SK-N-SH (cell line): ENCODE measurements at regions not wholly inside any gene's neighbourhood (a gene's known extent, or its start where the extent isn't known, plus 50 kb on each side); places are given as distances from the start of the nearest gene placed in this dataset.
A peak's percentile ranks its signal among the peaks of the same experiment; 100 is the strongest.

Experiments
- CTCF ChIA-PET: fragments of 300-600, 350-600 bp; formaldehyde crosslinking; extraction: SDS; loops from one replicate; lab custom pipeline; 2021; lab: Yijun Ruan, JAX
- POLR2A ChIA-PET: fragments of 350-600 bp; sonication (Branson Sonifier 250); formaldehyde crosslinking; extraction: SDS; loops from one replicate; lab custom pipeline; 2020; ENCODE audit warnings: antibody characterized with exemption, inconsistent platforms; lab: Yijun Ruan, JAX
- DNase-seq: peaks from one replicate; pipeline ENCODE4 v3.0.0; 2012
- H2AFZ ChIP-seq: fragments of 200-600 bp; sonication (generic); 2 replicates; pipeline ENCODE4 v1.8.1; 2016; ENCODE audit warnings: antibody characterized with exemption, mild to moderate bottlenecking, low read depth
- H3F3A ChIP-seq: fragments of 200-600 bp; sonication (generic); replicated peaks from 2 replicates; pipeline ENCODE3; 2016; ENCODE audit warnings: antibody characterized with exemption, mild to moderate bottlenecking; ENCODE audit not compliant: insufficient read depth
- H3K27ac ChIP-seq, 2 experiments: fragments of 200-500 bp in 1 of 2; fragments of 200-600 bp in 1 of 2; sonication (Bioruptor generic) in 1 of 2; sonication (generic), shearing (Covaris generic) in 1 of 2; 2 replicates each; pipeline versions ENCODE4 v1.5.1 to v1.6.1; 2014 to 2016; ENCODE audit warnings: low read depth in 2 of 2, inconsistent platforms in 1 of 2, low read length in 1 of 2, mild to moderate bottlenecking in 1 of 2, mixed read lengths in 1 of 2
- H3K27me3 ChIP-seq: fragments of 200-600 bp; sonication (generic), shearing (Covaris generic); 2 replicates; pipeline ENCODE4 v1.6.1; 2016; ENCODE audit warnings: mixed run types; ENCODE audit not compliant: insufficient read depth
- H3K36me3 ChIP-seq, 2 experiments: fragments of 200-500 bp in 1 of 2; fragments of 200-600 bp in 1 of 2; sonication (Bioruptor generic) in 1 of 2; sonication (generic) in 1 of 2; replicated peaks in 1 of 2; 2 replicates each; pipeline versions ENCODE3 to v1.5.1; 2014 to 2016; ENCODE audit warnings: low read length in 1 of 2, mild to moderate bottlenecking in 1 of 2; ENCODE audit not compliant: insufficient read depth in 2 of 2, control insufficient read depth in 1 of 2
- H3K4me1 ChIP-seq, 2 experiments: fragments of 200-500 bp in 1 of 2; fragments of 200-600 bp in 1 of 2; sonication (Bioruptor generic) in 1 of 2; sonication (generic), shearing (Covaris generic) in 1 of 2; 2 replicates each; pipeline versions ENCODE4 v1.5.1 to v1.6.1; 2014 to 2016; ENCODE audit warnings: low read depth in 1 of 2, low read length in 1 of 2, mixed run types in 1 of 2; ENCODE audit not compliant: insufficient read depth in 2 of 2, control insufficient read depth in 1 of 2
- H3K4me2 ChIP-seq: fragments of 200-600 bp; sonication (generic), shearing (Covaris generic); 2 replicates; pipeline ENCODE4 v1.6.1; 2017; ENCODE audit warnings: mixed run types
- H3K4me3 ChIP-seq, 2 experiments: fragments of 200-500 bp in 1 of 2; fragments of 200-600 bp in 1 of 2; sonication (Bioruptor generic) in 1 of 2; sonication (generic), shearing (Covaris generic) in 1 of 2; 2 replicates each; pipeline versions ENCODE4 v1.5.1 to v1.8.1; 2014 to 2016; ENCODE audit warnings: low read depth in 2 of 2, inconsistent platforms in 1 of 2, low read length in 1 of 2, mild to moderate bottlenecking in 1 of 2, mixed read lengths in 1 of 2, moderate library complexity in 1 of 2
- H3K79me2 ChIP-seq: fragments of 200-600 bp; sonication (generic); 2 replicates; pipeline ENCODE4 v1.8.1; 2017; ENCODE audit warnings: mild to moderate bottlenecking; ENCODE audit not compliant: insufficient read depth
- H3K9ac ChIP-seq: fragments of 200-600 bp; sonication (generic); 2 replicates; pipeline ENCODE4 v1.6.1; 2017; ENCODE audit warnings: mixed run types
- H3K9me2 ChIP-seq: fragments of 200-600 bp; sonication (generic); 2 replicates; pipeline ENCODE4 v1.6.1; 2017; ENCODE audit warnings: mixed run types
- H3K9me3 ChIP-seq: fragments of 200-600 bp; sonication (generic); 2 replicates; pipeline ENCODE4 v1.6.1; 2017; ENCODE audit warnings: mixed run types, mild to moderate bottlenecking, moderate library complexity
- H4K20me1 ChIP-seq: fragments of 200-600 bp; sonication (generic); 2 replicates; pipeline ENCODE4 v1.6.1; 2017; ENCODE audit warnings: mild to moderate bottlenecking, mixed run types; ENCODE audit not compliant: insufficient read depth
- CHD2 ChIP-seq: fragments of 150-350 bp; IDR thresholded peaks from 2 replicates; pipeline ENCODE4 v1.6.1; 2018; ENCODE audit warnings: low read length; ENCODE audit not compliant: partially characterized antibody
- ELF1 ChIP-seq: IDR thresholded peaks from 2 replicates; pipeline ENCODE4 v1.4.0; 2012
- EP300 ChIP-seq, 2 experiments: IDR thresholded peaks; 2 replicates each; pipeline versions ENCODE4 v1.4.0 to v1.6.1; 2012; ENCODE audit warnings: borderline replicate concordance in 1 of 2, low read depth in 1 of 2, low read length in 1 of 2
- EZH2phosphoT487 ChIP-seq: fragments of 200-600 bp; sonication (generic); IDR thresholded peaks from 2 replicates; pipeline ENCODE4 v1.6.1; 2017; ENCODE audit warnings: low read depth, mixed run types, mild to moderate bottlenecking, antibody characterized with exemption, moderate library complexity, borderline replicate concordance
- FOXM1 ChIP-seq: IDR thresholded peaks from 2 replicates; pipeline ENCODE4 v1.4.0; 2012; ENCODE audit warnings: low read depth, mild to moderate bottlenecking
- GABPA ChIP-seq: IDR thresholded peaks from 2 replicates; pipeline ENCODE4 v1.4.0; 2012; ENCODE audit warnings: low read depth, mild to moderate bottlenecking
- IRF3 ChIP-seq: fragments of 150-350 bp; IDR thresholded peaks from 2 replicates; pipeline ENCODE4 v1.6.1; 2016; ENCODE audit warnings: mild to moderate bottlenecking, low read depth, low read length
- JUND ChIP-seq: IDR thresholded peaks from 2 replicates; pipeline ENCODE4 v1.4.0; 2012
- MAX ChIP-seq: IDR thresholded peaks from 2 replicates; pipeline ENCODE4 v1.4.0; 2012; ENCODE audit warnings: low read depth
- MEF2A ChIP-seq: IDR thresholded peaks from 2 replicates; pipeline ENCODE4 v1.4.0; 2012; ENCODE audit warnings: low read depth, borderline replicate concordance
- MXI1 ChIP-seq: IDR thresholded peaks from 2 replicates; pipeline ENCODE4 v1.6.1; 2012; ENCODE audit warnings: mild to moderate bottlenecking, low read depth, low read length, improper control_type of control experiment
- NFIC ChIP-seq: IDR thresholded peaks from 2 replicates; pipeline ENCODE4 v1.4.0; 2012; ENCODE audit warnings: borderline replicate concordance
- RAD21 ChIP-seq: IDR thresholded peaks from 2 replicates; pipeline ENCODE4 v1.6.1; 2012; ENCODE audit warnings: mild to moderate bottlenecking, low read length
- RCOR1 ChIP-seq: fragments of 150-350 bp; IDR thresholded peaks from 2 replicates; pipeline ENCODE4 v1.6.1; 2017; ENCODE audit warnings: antibody characterized with exemption, low read length
- RXRA ChIP-seq: IDR thresholded peaks from 2 replicates; pipeline ENCODE4 v1.4.0; 2012; ENCODE audit warnings: low read depth, mild to moderate bottlenecking, borderline replicate concordance
- SMC3 ChIP-seq: IDR thresholded peaks from 2 replicates; pipeline ENCODE4 v1.6.1; 2012; ENCODE audit warnings: low read depth, low read length, improper control_type of control experiment
- TAF1 ChIP-seq: IDR thresholded peaks from 2 replicates; pipeline ENCODE4 v1.6.1; 2012; ENCODE audit warnings: low read depth, mild to moderate bottlenecking, low read length, moderate library complexity, borderline replicate concordance
- TCF12 ChIP-seq: IDR thresholded peaks from 2 replicates; pipeline ENCODE4 v1.4.0; 2012
- TEAD4 ChIP-seq: IDR thresholded peaks from 2 replicates; pipeline ENCODE4 v1.4.0; 2012; ENCODE audit warnings: mild to moderate bottlenecking, borderline replicate concordance; ENCODE audit not compliant: insufficient read depth
- USF2 ChIP-seq: fragments of 150-350 bp; IDR thresholded peaks from 2 replicates; pipeline ENCODE4 v1.6.1; 2017; ENCODE audit warnings: antibody characterized with exemption, low read length, low read depth, borderline replicate concordance
- YY1 ChIP-seq: IDR thresholded peaks from 2 replicates; pipeline ENCODE4 v1.4.0; 2012; ENCODE audit warnings: low read depth, mild to moderate bottlenecking
- WGBS: methylation state at CpG from one replicate; pipeline ENCODE4 v1.1.6; 2017; ENCODE audit warnings: low lambda C conversion rate; 5-methylcytosine and 5-hydroxymethylcytosine counted together

GRCh38 chr1:113255720-113256347 is 134.5 kb upstream of the MAGI3 start (continued):
- TF ChIP-seq TEAD4 (no peak), RXRA (no peak), GABPA (no peak), MEF2A (no peak), TCF12 (no peak), YY1 (no peak)

- POLR2A ChIA-PET: no interaction called here
Measured at GRCh38 chr1:113256348-113256729, 134.0 kb upstream of the MAGI3 start.

More at GRCh38 chr1:113256348-113256729, 134.0 kb upstream of the MAGI3 start:
- no peak for DNase-seq
- Histone ChIP-seq H3F3A (no peaks in the 10 kb centered on the region), H3K36me3 (no peaks in the 10 kb centered on the region), H2AFZ (no peak overlapping the region), H3K9ac (no peak overlapping the region), H3K27me3 (no peaks in the 10 kb centered on the region), H3K4me3 (no peak overlapping the region), H3K4me2 (no peak overlapping the region), H3K27ac (peak overlapping the region in 1 of 2 experiments; percentile 6; a peak in 1 of 4 replicates), H3K9me3 (no peaks in the 10 kb centered on the region), H3K4me1 (peaks cover 0 to 7% of the 10 kb centered on the region in 2 experiments; a peak in 1 of 4 replicates), H4K20me1 (no peaks in the 10 kb centered on the region), H3K79me2 (no peaks in the 10 kb centered on the region), H3K9me2 (no peaks in the 10 kb centered on the region)
- 100% methylated on average over 2 of the region's 2 CpGs for WGBS
- TF ChIP-seq MXI1: no peak
- TF ChIP-seq EZH2phosphoT487: no peak
- no peak for TF ChIP-seq MAX
- TF ChIP-seq CHD2: no peak
- TF ChIP-seq RAD21: no peak
- TF ChIP-seq SMC3: no peak
- TF ChIP-seq JUND: no peak
- no peak for TF ChIP-seq IRF3
- TF ChIP-seq ELF1: no peak
- no peak for TF ChIP-seq FOXM1
- TF ChIP-seq TAF1: no peak
- TF ChIP-seq RCOR1: no peak
- TF ChIP-seq USF2: no peak
- no peak for TF ChIP-seq EP300 (IDR thresholded peaks at IDR 0.05; ENCODE audit: borderline replicate concordance in 1 of 2, low read depth in 1 of 2, low read length in 1 of 2)
- no peak for TF ChIP-seq TEAD4
- TF ChIP-seq MEF2A: no peak
- no peak for TF ChIP-seq RXRA
- TF ChIP-seq NFIC: no peak
- CTCF ChIA-PET: interaction anchor here (1.7 kb wide), 1 partner anchor 18 kb away, joined by 4 read pairs; no protein-coding TSS in a partner anchor
